Keratinocyte (primary cell): ENCODE measurements at regions not wholly inside any gene's neighbourhood (a gene's known extent, or its start where the extent isn't known, plus 50 kb on each side); places are given as distances from the start of the nearest gene placed in this dataset.

Experiments
- EZH2 ChIP-seq: IDR thresholded peaks from one replicate; pipeline ENCODE4 v1.6.1; 2012; ENCODE audit warnings: inconsistent platforms, mild to moderate bottlenecking, low read length, moderate library complexity
- TF ChIP-seq, protein P1 (sequence below), 3 experiments: IDR thresholded peaks in 1 of 3; conservative IDR thresholded peaks in 1 of 3; optimal IDR thresholded peaks in 1 of 3; 2 replicates in 2 of 3; 3 replicates in 1 of 3; pipeline versions ENCODE3 to v1.5.1; 2011; ENCODE audit warnings: low read length in 3 of 3, mild to moderate bottlenecking in 3 of 3, moderate library complexity in 2 of 3, control low read depth in 1 of 3, inconsistent platforms in 1 of 3; ENCODE audit not compliant: insufficient read depth in 2 of 3; ENCODE audit errors: extremely low read depth in 1 of 3

DNA sequence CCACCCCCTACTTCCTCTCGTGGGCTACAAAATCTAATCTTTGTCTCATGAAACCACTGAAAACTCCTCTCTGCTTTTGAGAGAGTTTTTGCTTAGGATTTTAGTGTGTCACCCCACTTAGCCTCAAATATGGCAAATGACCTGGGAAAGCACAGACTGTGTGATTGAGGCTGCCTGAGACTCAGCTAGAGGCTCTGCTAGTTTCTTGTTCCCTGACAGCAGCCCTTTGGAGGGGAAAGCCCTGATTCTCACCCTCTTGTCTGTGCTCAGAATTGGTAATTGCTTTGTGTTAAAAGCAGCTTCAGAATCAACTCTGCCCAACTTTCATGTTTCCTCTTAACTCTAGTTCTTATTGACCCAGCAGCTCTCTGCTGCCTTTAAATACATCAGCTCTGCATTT, 85.6 kb upstream of the ZP4 start:
- TF ChIP-seq, protein P1, sequence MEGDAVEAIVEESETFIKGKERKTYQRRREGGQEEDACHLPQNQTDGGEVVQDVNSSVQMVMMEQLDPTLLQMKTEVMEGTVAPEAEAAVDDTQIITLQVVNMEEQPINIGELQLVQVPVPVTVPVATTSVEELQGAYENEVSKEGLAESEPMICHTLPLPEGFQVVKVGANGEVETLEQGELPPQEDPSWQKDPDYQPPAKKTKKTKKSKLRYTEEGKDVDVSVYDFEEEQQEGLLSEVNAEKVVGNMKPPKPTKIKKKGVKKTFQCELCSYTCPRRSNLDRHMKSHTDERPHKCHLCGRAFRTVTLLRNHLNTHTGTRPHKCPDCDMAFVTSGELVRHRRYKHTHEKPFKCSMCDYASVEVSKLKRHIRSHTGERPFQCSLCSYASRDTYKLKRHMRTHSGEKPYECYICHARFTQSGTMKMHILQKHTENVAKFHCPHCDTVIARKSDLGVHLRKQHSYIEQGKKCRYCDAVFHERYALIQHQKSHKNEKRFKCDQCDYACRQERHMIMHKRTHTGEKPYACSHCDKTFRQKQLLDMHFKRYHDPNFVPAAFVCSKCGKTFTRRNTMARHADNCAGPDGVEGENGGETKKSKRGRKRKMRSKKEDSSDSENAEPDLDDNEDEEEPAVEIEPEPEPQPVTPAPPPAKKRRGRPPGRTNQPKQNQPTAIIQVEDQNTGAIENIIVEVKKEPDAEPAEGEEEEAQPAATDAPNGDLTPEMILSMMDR (optimal IDR thresholded peaks at IDR 0.05 in 1 of 3, IDR thresholded peaks at IDR 0.05 in 1 of 3, conservative IDR thresholded peaks at IDR 0.05 in 1 of 3; ENCODE audit: extremely low read depth in 1 of 3, insufficient read depth in 2 of 3, low read length in 3 of 3), result no peak
- TF ChIP-seq EZH2, result no peak
